ENCODE measurements at regions not wholly inside any gene's neighbourhood (a gene's known extent, or its start where the extent isn't known, plus 50 kb on each side); places are given as distances from the start of the nearest gene placed in this dataset.

DNA sequence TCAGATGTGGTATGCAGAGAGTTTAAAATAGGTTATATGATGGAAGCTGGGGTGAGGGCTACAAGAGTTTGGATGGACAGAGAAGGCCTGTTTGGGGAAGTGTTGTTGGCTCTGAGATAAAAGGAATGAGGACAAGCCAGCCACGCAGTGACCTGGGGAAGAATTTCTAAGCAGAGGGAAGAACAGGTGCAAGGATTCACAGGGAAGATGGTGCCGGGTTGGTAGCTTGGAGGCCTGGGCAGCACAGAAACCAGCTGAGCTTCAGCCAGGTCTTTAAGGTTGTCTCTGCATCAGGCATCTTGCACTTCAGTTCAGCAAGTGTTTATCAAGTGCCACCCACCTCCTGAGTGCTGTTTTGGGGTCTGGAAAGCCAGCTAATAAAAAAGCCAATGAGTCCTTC lies 1163.7 kb downstream of the AACS start:
- no peaks in the 10 kb centered on the region for H3K27me3 ChIP-seq (ENCODE audit: insufficient read depth, low read length)
- no peak overlapping the region for H3K4me2 ChIP-seq (ENCODE audit: insufficient read depth, insufficient read length, low read length)
- no peak overlapping the region for H4K91ac ChIP-seq (ENCODE audit: insufficient read length, low read depth, low read length)
- H2AFZ ChIP-seq (ENCODE audit: low read length) = no peak overlapping the region
- H3K4me1 Mint-ChIP-seq = peaks cover 14% of the 10 kb centered on the region in 2 experiments
- no peak overlapping the region for H2BK15ac ChIP-seq (ENCODE audit: low read depth, low read length)
- H3K9me3 Mint-ChIP-seq = peaks cover 6 to 7% of the 10 kb centered on the region in 2 experiments; a peak in 4 of 5 replicates
- no peaks in the 10 kb centered on the region for H3K9me3 ChIP-seq (ENCODE audit: control insufficient read depth, low read depth, low read length)
- H3K14ac ChIP-seq (ENCODE audit: insufficient read depth, low read length) = no peak overlapping the region
- H3T11ph ChIP-seq (ENCODE audit: low read length) = no peak overlapping the region
- H3K27ac Mint-ChIP-seq = no peak overlapping the region
- H3K79me1 ChIP-seq (ENCODE audit: insufficient read depth, low read depth, low read length, poor library complexity, severe bottlenecking) = no peaks in the 10 kb centered on the region
- no peak overlapping the region for H2BK12ac ChIP-seq (ENCODE audit: insufficient read length, low read depth, low read length)
- no peak overlapping the region for H3K27ac ChIP-seq (ENCODE audit: insufficient read length, low read depth, low read length)
- no peak overlapping the region for H3K4me3 Mint-ChIP-seq
- TF ChIP-seq, protein P1, sequence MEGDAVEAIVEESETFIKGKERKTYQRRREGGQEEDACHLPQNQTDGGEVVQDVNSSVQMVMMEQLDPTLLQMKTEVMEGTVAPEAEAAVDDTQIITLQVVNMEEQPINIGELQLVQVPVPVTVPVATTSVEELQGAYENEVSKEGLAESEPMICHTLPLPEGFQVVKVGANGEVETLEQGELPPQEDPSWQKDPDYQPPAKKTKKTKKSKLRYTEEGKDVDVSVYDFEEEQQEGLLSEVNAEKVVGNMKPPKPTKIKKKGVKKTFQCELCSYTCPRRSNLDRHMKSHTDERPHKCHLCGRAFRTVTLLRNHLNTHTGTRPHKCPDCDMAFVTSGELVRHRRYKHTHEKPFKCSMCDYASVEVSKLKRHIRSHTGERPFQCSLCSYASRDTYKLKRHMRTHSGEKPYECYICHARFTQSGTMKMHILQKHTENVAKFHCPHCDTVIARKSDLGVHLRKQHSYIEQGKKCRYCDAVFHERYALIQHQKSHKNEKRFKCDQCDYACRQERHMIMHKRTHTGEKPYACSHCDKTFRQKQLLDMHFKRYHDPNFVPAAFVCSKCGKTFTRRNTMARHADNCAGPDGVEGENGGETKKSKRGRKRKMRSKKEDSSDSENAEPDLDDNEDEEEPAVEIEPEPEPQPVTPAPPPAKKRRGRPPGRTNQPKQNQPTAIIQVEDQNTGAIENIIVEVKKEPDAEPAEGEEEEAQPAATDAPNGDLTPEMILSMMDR (conservative IDR thresholded peaks at IDR 0.05) = no peak
- no peak overlapping the region for H2AK5ac ChIP-seq (ENCODE audit: insufficient read length, low read length)
- no peak overlapping the region for H3K23ac ChIP-seq (ENCODE audit: insufficient read length, low read depth, low read length)
- H3K18ac ChIP-seq (ENCODE audit: insufficient read length, low read depth, low read length) = no peak overlapping the region
- H3K23me2 ChIP-seq (ENCODE audit: insufficient read length, low read depth, low read length, poor library complexity, severe bottlenecking) = no peaks in the 10 kb centered on the region
- H4K8ac ChIP-seq (replicated peaks; ENCODE audit: insufficient read length, low read depth, low read length) = no peak overlapping the region
- H3K79me2 ChIP-seq (ENCODE audit: insufficient read depth, low read length) = no peaks in the 10 kb centered on the region
- no peak overlapping the region for H2BK120ac ChIP-seq (ENCODE audit: low read depth, low read length, poor library complexity, severe bottlenecking)
- H4K20me1 ChIP-seq (ENCODE audit: control insufficient read depth, insufficient read depth, insufficient read length) = no peaks in the 10 kb centered on the region
- H3K56ac ChIP-seq (ENCODE audit: insufficient read length, low read depth, low read length) = no peak overlapping the region
- no peak overlapping the region for H3K9ac ChIP-seq (ENCODE audit: extremely low read depth, insufficient read length, low read length)
- no peak overlapping the region for H2BK5ac ChIP-seq (ENCODE audit: insufficient read length, low read length)
- no peak overlapping the region for H4K5ac ChIP-seq (ENCODE audit: insufficient read length, low read depth, low read length)
- no peak for DNase-seq
- no peak overlapping the region for H3K4ac ChIP-seq (ENCODE audit: low read depth, low read length)
- no CpG with 5 or more reads among the region's 2 CpGs for WGBS (ENCODE audit: extremely low coverage, insufficient read length, low lambda C conversion rate)
- H3K27me3 Mint-ChIP-seq (ENCODE audit: low read depth) = no peaks in the 10 kb centered on the region; the same call in none of the 2 replicates
- peaks cover 3 to 12% (median 3%) of the 10 kb centered on the region in 3 experiments; a peak in 4 of 7 replicates for H3K36me3 Mint-ChIP-seq (ENCODE audit: insufficient read depth in 1 of 3, low read depth in 3 of 3)
- no peak overlapping the region for H2BK20ac ChIP-seq (ENCODE audit: low read depth, low read length, poor library complexity, severe bottlenecking)
- 0 out of 2 replicates have a peak, but pooled peaks cover 3% of the 10 kb centered on the region for H3K4me1 ChIP-seq (ENCODE audit: insufficient read depth, low read length)

Data from H9 (cell line).